WTC11 (cell line): ENCODE measurements at regions not wholly inside any gene's neighbourhood (a gene's known extent, or its start where the extent isn't known, plus 50 kb on each side); places are given as distances from the start of the nearest gene placed in this dataset.

Source experiments
- ATAC-seq: fragments of 200-7000 bp; cut with Tn5 transposase; 2 replicates; pipeline ENCODE4 v1.10.0; 2021; ENCODE audit warnings: mild to moderate bottlenecking, moderate library complexity
- CTCF ChIA-PET: fragments of 300-600 bp; sonication (Branson Sonifier 250); formaldehyde crosslinking; loops from one replicate; lab custom pipeline; 2021; ENCODE audit warnings: antibody characterized with exemption; lab: Charles Lee
- POLR2A ChIA-PET: fragments of 350-600 bp; sonication (Branson Sonifier 250); formaldehyde crosslinking; loops from one replicate; lab custom pipeline; 2021; ENCODE audit warnings: antibody characterized with exemption; lab: Charles Lee
- DNase-seq: peaks from one replicate; pipeline ENCODE4 v3.0.0; 2021; ENCODE audit warnings: low spot score
- H3K27ac Mint-ChIP-seq: 2 replicates; pipeline ENCODE4 v1.8.0; 2021; ENCODE audit warnings: mixed read lengths
- H3K27me3 Mint-ChIP-seq: 2 replicates; pipeline ENCODE4 v1.8.0; 2021; ENCODE audit warnings: low read depth, mild to moderate bottlenecking, moderate library complexity, mixed read lengths
- H3K36me3 Mint-ChIP-seq: 2 replicates; pipeline ENCODE4 v1.8.0; 2021; ENCODE audit warnings: mixed read lengths
- H3K4me1 Mint-ChIP-seq: 2 replicates; pipeline ENCODE4 v1.8.0; 2022; ENCODE audit warnings: mixed read lengths
- H3K4me3 Mint-ChIP-seq: 2 replicates; pipeline ENCODE4 v1.8.0; 2021; ENCODE audit warnings: mild to moderate bottlenecking, moderate library complexity, mixed read lengths
- H3K9me3 Mint-ChIP-seq: 2 replicates; pipeline ENCODE4 v1.8.0; 2021; ENCODE audit warnings: mixed read lengths
- AR ChIP-seq: fragments of 250-450 bp; sonication (Bioruptor Pico); IDR thresholded peaks from 2 replicates; pipeline ENCODE4 v1.9.0; 2021; ENCODE audit warnings: mild to moderate bottlenecking
- CTCF ChIP-seq: fragments of 200-600 bp; IDR thresholded peaks from 2 replicates; pipeline ENCODE4 v1.8.0; 2022; ENCODE audit warnings: antibody characterized with exemption
- E2F1 ChIP-seq: sonication (generic); formaldehyde crosslinking; IDR thresholded peaks from 2 replicates; pipeline ENCODE4 v1.8.0; 2022; ENCODE audit warnings: mild to moderate bottlenecking, missing genetic modification reagents
- ETV6 ChIP-seq: sonication (generic); formaldehyde crosslinking; IDR thresholded peaks from 2 replicates; pipeline ENCODE4 v1.8.1; 2022; ENCODE audit warnings: mild to moderate bottlenecking, missing genetic modification reagents
- FOXK1 ChIP-seq: sonication (generic); formaldehyde crosslinking; IDR thresholded peaks from 2 replicates; pipeline ENCODE4 v1.8.0; 2022; ENCODE audit warnings: mild to moderate bottlenecking, moderate library complexity, missing genetic modification reagents
- HMGXB4 ChIP-seq: sonication (generic); formaldehyde crosslinking; IDR thresholded peaks from 2 replicates; pipeline ENCODE4 v1.8.1; 2023; ENCODE audit warnings: mild to moderate bottlenecking, moderate library complexity, missing genetic modification reagents
- MYBL2 ChIP-seq: sonication (generic); formaldehyde crosslinking; IDR thresholded peaks from 2 replicates; pipeline ENCODE4 v1.8.1; 2023; ENCODE audit warnings: mild to moderate bottlenecking, moderate library complexity, missing genetic modification reagents
- NFE2L1 ChIP-seq: sonication (generic); formaldehyde crosslinking; IDR thresholded peaks from 2 replicates; pipeline ENCODE4 v1.8.1; 2023; ENCODE audit warnings: missing genetic modification reagents
- OVOL2 ChIP-seq: fragments of 250-450 bp; sonication (Bioruptor Pico); IDR thresholded peaks from 2 replicates; pipeline ENCODE4 v1.9.0; 2021; ENCODE audit warnings: mild to moderate bottlenecking, borderline replicate concordance
- STAT6 ChIP-seq: sonication (generic); formaldehyde crosslinking; conservative IDR thresholded peaks from 2 replicates; pipeline ENCODE4 v1.8.1; 2023; ENCODE audit warnings: mild to moderate bottlenecking, low read depth, missing genetic modification reagents, moderate library complexity
- TEAD1 ChIP-seq: sonication (generic); formaldehyde crosslinking; IDR thresholded peaks from 2 replicates; pipeline ENCODE4 v1.8.0; 2022; ENCODE audit warnings: mild to moderate bottlenecking, missing genetic modification reagents
- ZNF121 ChIP-seq: sonication (generic); formaldehyde crosslinking; IDR thresholded peaks from 2 replicates; pipeline ENCODE4 v1.8.0; 2023; ENCODE audit warnings: missing genetic modification reagents
- ZNF138 ChIP-seq: sonication (generic); formaldehyde crosslinking; conservative IDR thresholded peaks from 2 replicates; pipeline ENCODE4 v1.8.1; 2022; ENCODE audit warnings: mild to moderate bottlenecking, moderate library complexity, missing genetic modification reagents
- ZNF263 ChIP-seq: sonication (generic); formaldehyde crosslinking; IDR thresholded peaks from 2 replicates; pipeline ENCODE4 v1.8.1; 2022; ENCODE audit warnings: low read depth, mild to moderate bottlenecking, moderate library complexity, missing genetic modification reagents
- ZNF281 ChIP-seq: sonication (generic); formaldehyde crosslinking; IDR thresholded peaks from 2 replicates; pipeline ENCODE4 v1.8.0; 2023; ENCODE audit warnings: mild to moderate bottlenecking, missing genetic modification reagents
- ZNF396 ChIP-seq: fragments of 250-450 bp; sonication (Bioruptor Pico); IDR thresholded peaks from 2 replicates; pipeline ENCODE4 v1.8.0; 2021; ENCODE audit warnings: mild to moderate bottlenecking, moderate library complexity, borderline replicate concordance
- ZNF671 ChIP-seq: fragments of 250-450 bp; sonication (Bioruptor Pico); IDR thresholded peaks from 2 replicates; pipeline ENCODE4 v1.8.0; 2021; ENCODE audit warnings: mild to moderate bottlenecking
- TF ChIP-seq, protein P1 (sequence below): sonication (generic); formaldehyde crosslinking; IDR thresholded peaks from 2 replicates; pipeline ENCODE4 v1.8.1; 2023; ENCODE audit warnings: mild to moderate bottlenecking, missing genetic modification reagents
- TF ChIP-seq, protein P2 (sequence below): fragments of 250-450 bp; sonication (Bioruptor Pico); conservative IDR thresholded peaks from 2 replicates; pipeline ENCODE4 v1.9.0; 2021; ENCODE audit warnings: mild to moderate bottlenecking

- TF ChIP-seq ZNF671 (CRISPR knock-in tag): no peak
- TF ChIP-seq STAT6 (CRISPR knock-in tag): no peak
- TF ChIP-seq FOXK1: no peak
- no peak for TF ChIP-seq TEAD1 (CRISPR knock-in tag)
These were observed 458.8 kb upstream of the GHITM start (continued) for GRCh38 chr10:83680470-83680891.

GRCh38 chr10:83682414-83682813, 456.9 kb upstream of the GHITM start:
- Mint-ChIP-seq H3K36me3 (no peaks in the 10 kb centered on the region), H3K27ac (no peak overlapping the region), H3K9me3 (no peaks in the 10 kb centered on the region), H3K4me1 (peaks cover 6% of the 10 kb centered on the region), H3K27me3 (no peaks in the 10 kb centered on the region), H3K4me3 (no peak overlapping the region)
- CTCF ChIA-PET: no interaction called here
- DNase-seq (no peak), ATAC-seq (no peak)
- POLR2A ChIA-PET: no interaction called here
- TF ChIP-seq HMGXB4 (CRISPR knock-in tag): no peak
- no peak for TF ChIP-seq ZNF263 (CRISPR knock-in tag)
- TF ChIP-seq, protein P1, sequence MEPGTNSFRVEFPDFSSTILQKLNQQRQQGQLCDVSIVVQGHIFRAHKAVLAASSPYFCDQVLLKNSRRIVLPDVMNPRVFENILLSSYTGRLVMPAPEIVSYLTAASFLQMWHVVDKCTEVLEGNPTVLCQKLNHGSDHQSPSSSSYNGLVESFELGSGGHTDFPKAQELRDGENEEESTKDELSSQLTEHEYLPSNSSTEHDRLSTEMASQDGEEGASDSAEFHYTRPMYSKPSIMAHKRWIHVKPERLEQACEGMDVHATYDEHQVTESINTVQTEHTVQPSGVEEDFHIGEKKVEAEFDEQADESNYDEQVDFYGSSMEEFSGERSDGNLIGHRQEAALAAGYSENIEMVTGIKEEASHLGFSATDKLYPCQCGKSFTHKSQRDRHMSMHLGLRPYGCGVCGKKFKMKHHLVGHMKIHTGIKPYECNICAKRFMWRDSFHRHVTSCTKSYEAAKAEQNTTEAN: no peak
- no peak for TF ChIP-seq CTCF
- no peak for TF ChIP-seq ZNF281
- no peak for TF ChIP-seq NFE2L1 (CRISPR knock-in tag)
- TF ChIP-seq, protein P2, sequence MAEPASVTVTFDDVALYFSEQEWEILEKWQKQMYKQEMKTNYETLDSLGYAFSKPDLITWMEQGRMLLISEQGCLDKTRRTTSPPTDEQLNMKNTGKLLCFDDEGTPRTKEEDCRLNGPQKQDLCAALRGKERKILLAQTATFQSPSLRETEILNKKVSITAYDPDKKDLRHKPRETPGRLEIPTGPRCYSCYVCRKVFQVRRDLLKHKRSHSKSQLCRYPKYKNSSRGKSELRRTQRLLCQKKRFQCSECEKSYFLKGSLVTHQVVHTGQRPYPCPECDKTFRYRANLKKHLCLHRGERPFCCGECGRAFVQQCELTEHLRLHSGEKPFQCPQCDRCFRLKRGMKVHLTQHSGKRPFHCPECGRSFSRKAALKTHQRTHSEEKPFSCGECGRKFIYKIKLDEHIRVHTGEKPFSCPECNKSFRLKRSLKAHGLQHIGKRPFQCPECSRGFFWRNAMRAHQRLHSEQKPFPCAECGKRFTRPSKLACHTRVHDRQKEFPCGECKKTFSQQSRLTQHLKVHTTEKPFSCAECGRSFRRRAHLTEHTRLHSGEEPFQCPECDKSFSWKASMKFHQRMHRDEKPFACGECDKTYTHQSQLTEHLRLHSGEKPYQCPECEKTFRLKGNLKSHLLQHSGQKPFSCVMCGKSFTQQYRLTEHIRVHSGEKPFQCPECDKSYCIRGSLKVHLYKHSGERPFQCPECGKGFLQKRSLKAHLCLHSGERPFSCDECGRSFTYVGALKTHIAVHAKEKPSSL (CRISPR knock-in tag): no peak
- no peak for TF ChIP-seq ETV6
- TF ChIP-seq AR (CRISPR knock-in tag): no peak
- TF ChIP-seq ZNF396 (CRISPR knock-in tag): no peak
- TF ChIP-seq ZNF138 (CRISPR knock-in tag): no peak
- TF ChIP-seq MYBL2 (CRISPR knock-in tag): no peak
- no peak for TF ChIP-seq OVOL2 (CRISPR knock-in tag)
- no peak for TF ChIP-seq E2F1
- no peak for TF ChIP-seq ZNF121 (CRISPR knock-in tag)
